NCI-H460 (cell line): ENCODE measurements at regions not wholly inside any gene's neighbourhood (a gene's known extent, or its start where the extent isn't known, plus 50 kb on each side); places are given as distances from the start of the nearest gene placed in this dataset.
"Not testable (repeated sequence)": the region's sequence is repeated elsewhere in the genome, so short reads cannot be mapped to it uniquely, and the experiment has no call there.

Source experiments
- DNase-seq: peaks from one replicate; pipeline ENCODE4 v3.0.0-alpha.2; 2016; ENCODE audit warnings: low read depth; ENCODE audit errors: extremely low read depth

GRCh38 chr9:78707080-78707479 lies 410.2 kb downstream of the PSAT1 start:
- no peak for DNase-seq

GRCh38 chr9:78707481-78707991 lies 410.6 kb downstream of the PSAT1 start:
- no peak for DNase-seq

GRCh38 chr9:78712903-78713613 lies 416.1 kb downstream of the PSAT1 start:
- DNase-seq: no peak

- no peak for DNase-seq
Measured at GRCh38 chr9:78713614-78714405, 416.9 kb downstream of the PSAT1 start.

GRCh38 chr9:78714576-78714975 lies 417.7 kb downstream of the PSAT1 start:
- DNase-seq: no peak

DNA sequence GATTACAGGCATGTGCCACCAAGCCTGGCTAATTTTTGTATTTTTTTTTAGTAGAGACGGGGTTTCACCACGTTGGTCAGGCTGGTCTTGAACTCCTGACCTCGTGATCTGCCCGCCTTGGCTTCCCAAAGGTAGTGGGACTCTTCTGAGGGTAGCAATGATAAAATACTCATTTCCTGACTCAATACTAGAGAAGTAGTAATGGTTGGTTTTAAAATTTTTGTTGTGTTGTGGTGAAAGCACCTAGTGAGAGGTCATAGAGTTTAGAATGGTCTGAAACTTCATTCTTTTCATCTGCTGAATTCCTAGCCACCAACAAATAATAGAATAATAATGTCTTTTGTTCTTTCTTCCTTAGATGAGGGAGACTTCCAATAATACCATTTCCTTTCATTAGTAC lies 422.1 kb downstream of the PSAT1 start:
- DNase-seq: not testable (repeated sequence)

DNA sequence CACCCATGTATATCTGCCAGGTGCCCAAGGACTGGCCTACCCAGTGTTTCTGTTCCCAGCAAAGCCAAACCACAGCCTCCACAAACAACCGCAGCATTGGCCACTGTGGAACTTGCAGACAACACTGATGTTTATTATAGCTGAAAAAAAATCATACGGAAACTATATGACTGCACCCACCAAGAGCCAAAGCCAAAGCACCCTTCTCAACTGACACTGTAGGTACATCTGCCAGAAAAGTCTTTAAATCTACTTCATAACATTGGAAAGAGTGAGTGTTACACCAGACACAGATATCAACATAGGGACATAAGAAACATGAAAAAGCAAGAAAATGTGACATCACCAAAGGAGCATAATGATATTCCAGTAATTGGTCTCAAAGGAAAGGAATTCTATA lies 428.0 kb downstream of the PSAT1 start:
- no peak for DNase-seq

GRCh38 chr9:78725503-78725902 lies 428.6 kb downstream of the PSAT1 start:
- DNase-seq: no peak

GRCh38 chr9:78745331-78745730 lies 448.4 kb downstream of the PSAT1 start:
- no peak for DNase-seq

DNA sequence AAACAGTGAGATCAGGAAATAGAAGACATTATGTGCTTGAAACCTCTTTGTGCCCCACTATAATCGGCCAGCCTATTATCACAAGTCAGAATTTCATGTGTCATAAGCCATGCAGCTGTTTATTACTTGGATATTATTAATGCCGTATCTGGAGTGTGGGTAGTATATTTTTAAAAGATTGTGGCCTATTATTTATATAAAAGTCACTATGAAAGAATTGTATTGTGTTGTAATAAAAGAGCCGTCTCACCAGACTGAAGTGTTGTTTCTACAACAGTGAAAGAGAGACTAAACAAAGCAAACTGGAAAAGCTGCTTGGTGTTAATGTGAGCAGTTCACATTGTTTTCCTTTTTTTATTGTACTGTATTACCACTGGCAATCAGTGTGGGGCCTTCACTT lies 449.1 kb downstream of the PSAT1 start:
- DNase-seq: no peak

DNA sequence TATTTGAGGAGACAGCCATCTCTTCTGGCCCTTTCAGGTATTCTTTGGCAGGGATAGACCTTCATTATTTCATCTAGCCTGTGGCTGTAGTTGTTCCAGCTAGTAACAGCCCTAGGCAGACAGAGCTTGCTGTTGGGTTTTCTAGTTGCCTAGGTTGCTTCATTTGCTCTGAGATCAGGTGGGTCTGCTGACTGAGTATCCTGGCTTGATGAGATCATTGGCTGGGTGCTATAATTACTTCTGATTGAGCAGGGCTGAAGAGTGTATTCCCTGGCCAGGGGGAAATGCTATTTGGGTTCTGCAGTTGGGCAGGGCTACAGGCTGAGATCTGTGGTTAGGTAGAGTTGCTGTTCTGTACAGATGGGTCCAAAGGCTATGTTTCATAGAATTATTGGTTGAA lies 456.1 kb downstream of the PSAT1 start:
- no peak for DNase-seq

- no peak for DNase-seq
Measured at GRCh38 chr9:78756813-78757510, 460.0 kb downstream of the PSAT1 start.

GRCh38 chr9:78763424-78763823 lies 466.5 kb downstream of the PSAT1 start:
- DNase-seq: no peak

DNA sequence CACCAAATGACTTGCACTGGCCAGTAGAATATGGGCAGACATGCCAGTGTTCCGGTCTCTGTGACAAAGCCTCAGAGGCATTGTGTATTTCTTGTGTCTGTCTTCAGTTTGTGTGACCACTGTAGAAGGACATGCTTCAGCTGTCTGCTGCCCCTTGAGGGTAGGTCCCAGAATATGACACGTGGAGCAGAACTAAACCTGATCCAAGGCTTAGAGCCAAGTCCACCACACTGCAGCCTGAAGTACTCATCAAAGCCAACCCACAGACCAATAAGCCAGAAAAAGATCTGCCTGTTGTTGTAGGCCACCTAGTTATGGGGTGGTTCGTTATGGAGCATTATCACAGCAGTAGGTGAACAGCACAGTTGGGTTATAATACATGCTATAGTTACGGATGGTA lies 468.9 kb downstream of the PSAT1 start:
- DNase-seq: no peak

DNA sequence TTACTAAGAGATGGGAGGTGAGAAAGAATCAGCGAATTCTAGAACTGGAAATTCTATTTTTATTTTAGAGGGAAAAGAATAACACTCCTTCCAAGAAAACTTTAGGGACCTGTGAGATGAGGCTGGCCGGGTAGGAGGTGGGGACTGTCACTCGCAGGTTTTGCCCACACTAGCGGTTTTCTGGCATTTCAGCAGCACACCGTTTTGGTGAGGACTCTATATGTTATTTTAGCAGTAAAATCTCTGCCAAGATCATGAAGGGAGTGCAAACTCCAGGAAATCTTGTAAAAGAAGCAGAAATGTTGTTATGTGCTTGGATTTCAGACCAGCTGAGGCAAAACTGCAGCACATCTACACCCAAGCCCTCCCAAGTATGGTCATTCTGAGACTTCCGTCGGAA lies 470.6 kb downstream of the PSAT1 start:
- DNase-seq: no peak

DNA sequence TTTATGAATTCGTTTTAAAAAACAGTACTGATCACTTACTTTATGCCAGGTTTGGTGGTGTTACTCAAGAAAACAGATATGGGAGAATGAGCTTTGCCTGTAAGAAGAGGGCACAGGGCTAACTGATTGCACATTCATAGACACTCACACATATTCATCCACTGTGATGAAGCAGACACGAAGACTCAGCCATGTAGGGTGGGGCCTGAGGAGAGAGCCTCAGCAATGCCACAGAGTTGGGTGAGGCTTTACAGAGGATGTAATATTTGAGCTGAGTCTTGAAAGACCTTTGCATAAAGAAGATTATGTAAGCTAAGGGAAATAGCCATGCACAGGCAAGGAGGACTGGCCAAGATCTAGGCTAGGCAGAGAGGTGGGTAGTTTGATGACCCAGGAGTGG lies 472.8 kb downstream of the PSAT1 start:
- peak; percentile 31 for DNase-seq

- no peak for DNase-seq
Measured at GRCh38 chr9:78775211-78775610, 478.3 kb downstream of the PSAT1 start.

DNA sequence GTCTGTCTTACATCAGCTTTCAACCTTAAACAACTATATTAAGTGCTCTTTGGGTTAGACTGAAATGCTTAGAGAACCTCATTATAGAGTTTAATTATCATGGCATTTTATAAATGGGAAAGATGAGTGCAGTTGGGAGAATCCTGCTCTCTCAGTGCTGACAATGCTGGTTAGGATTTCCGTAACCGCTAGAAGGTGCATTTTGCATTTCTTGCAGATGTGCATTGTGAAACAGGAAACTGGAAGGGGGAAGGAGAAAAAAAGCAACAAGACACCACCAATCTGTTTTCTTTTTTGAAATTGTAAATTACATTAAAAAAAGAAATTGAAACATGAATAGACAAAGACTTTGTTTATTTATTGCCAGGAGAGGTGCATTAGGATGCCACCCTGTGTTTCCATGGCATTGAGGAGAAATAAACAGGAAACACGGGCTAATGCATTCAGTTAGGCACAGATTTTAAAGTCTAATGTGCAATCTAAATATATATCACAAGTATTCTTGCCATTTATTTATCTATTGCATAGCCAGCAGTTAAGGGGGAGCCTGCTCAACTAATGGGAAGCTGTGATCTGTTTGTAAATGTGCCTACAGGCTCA lies 478.9 kb downstream of the PSAT1 start:
- no peak for DNase-seq

DNA sequence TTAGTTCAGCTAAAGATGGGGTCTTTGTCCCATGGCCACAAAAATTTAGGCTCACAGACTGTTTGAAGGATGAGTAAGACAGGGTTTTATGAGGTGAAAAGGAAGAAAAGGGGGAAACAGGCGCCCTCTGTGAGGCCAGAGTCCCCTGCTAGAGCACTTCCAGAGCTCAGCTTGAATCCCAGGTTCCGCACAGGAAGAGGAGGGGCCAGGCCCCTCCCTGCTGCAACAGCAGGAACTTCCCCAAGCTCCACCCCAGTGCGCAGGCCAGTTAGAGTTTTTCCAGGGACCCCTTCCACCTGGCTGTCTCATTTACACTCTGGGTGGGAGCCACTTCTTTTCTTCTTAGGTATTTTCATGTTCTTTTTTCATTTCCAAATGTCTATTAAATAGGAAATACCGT lies 480.8 kb downstream of the PSAT1 start:
- DNase-seq: no peak

- DNase-seq: no peak
Measured at GRCh38 chr9:78778318-78778717, 481.4 kb downstream of the PSAT1 start.

- no peak for DNase-seq
Measured at GRCh38 chr9:78778861-78779374, 482.0 kb downstream of the PSAT1 start.
